ENCODE measurements at regions not wholly inside any gene's neighbourhood (a gene's known extent, or its start where the extent isn't known, plus 50 kb on each side); places are given as distances from the start of the nearest gene placed in this dataset.

GRCh38 chr3:72462595-72463011 lies 385.6 kb downstream of the SHQ1 start:
- DNase-seq (ENCODE audit: low read depth) = no peak

GRCh38 chr3:72461787-72462186 lies 386.5 kb downstream of the SHQ1 start:
- no peak for TF ChIP-seq CTCF (conservative IDR thresholded peaks at IDR 0.05; ENCODE audit: low read depth, low read length)
- no peak for DNase-seq (ENCODE audit: low read depth)
- no peak overlapping the region for H3K4me3 ChIP-seq (ENCODE audit: low read depth, low read length)

More at GRCh38 chr3:72462595-72463011, 385.6 kb downstream of the SHQ1 start:
- no peak for TF ChIP-seq CTCF (conservative IDR thresholded peaks at IDR 0.05; ENCODE audit: low read depth, low read length)
- no peak overlapping the region for H3K4me3 ChIP-seq (ENCODE audit: low read depth, low read length)

- no peak for TF ChIP-seq CTCF (conservative IDR thresholded peaks at IDR 0.05; ENCODE audit: low read depth, low read length)
- DNase-seq (ENCODE audit: low read depth) = no peak
- no peak overlapping the region for H3K4me3 ChIP-seq (ENCODE audit: low read depth, low read length)
These were observed 387.8 kb downstream of the SHQ1 start for GRCh38 chr3:72460205-72461174.

GRCh38 chr3:72459588-72459987 lies 388.7 kb downstream of the SHQ1 start:
- DNase-seq (ENCODE audit: low read depth) = no peak
- no peak for TF ChIP-seq CTCF (conservative IDR thresholded peaks at IDR 0.05; ENCODE audit: low read depth, low read length)
- H3K4me3 ChIP-seq (ENCODE audit: low read depth, low read length) = no peak overlapping the region

- no peak for DNase-seq (ENCODE audit: low read depth)
- TF ChIP-seq CTCF (conservative IDR thresholded peaks at IDR 0.05; ENCODE audit: low read depth, low read length) = no peak
These were observed 389.9 kb downstream of the SHQ1 start for GRCh38 chr3:72458375-72458774.

GRCh38 chr3:72454441-72454840 lies 393.8 kb downstream of the SHQ1 start:
- no peak for DNase-seq (ENCODE audit: low read depth)
- H3K4me3 ChIP-seq (ENCODE audit: low read depth, low read length) = no peak overlapping the region
- TF ChIP-seq CTCF (conservative IDR thresholded peaks at IDR 0.05; ENCODE audit: low read depth, low read length) = no peak

More at GRCh38 chr3:72458375-72458774, 389.9 kb downstream of the SHQ1 start:
- no peak overlapping the region for H3K4me3 ChIP-seq (ENCODE audit: low read depth, low read length)

GRCh38 chr3:72453706-72454105 lies 394.5 kb downstream of the SHQ1 start:
- H3K4me3 ChIP-seq (ENCODE audit: low read depth, low read length) = no peak overlapping the region
- no peak for DNase-seq (ENCODE audit: low read depth)
- TF ChIP-seq CTCF (conservative IDR thresholded peaks at IDR 0.05; ENCODE audit: low read depth, low read length) = no peak

All from choroid plexus epithelial cell (primary cell).